Stimulated activated effector memory CD8-positive, alpha-beta T cell treated with anti-CD3 and anti-CD28 coated beads, Interleukin-12 subunit alpha, Interleukin-12 subunit beta, amount 100 ng/mL, for 72 hours (primary cell): ENCODE measurements at regions not wholly inside any gene's neighbourhood (a gene's known extent, or its start where the extent isn't known, plus 50 kb on each side); places are given as distances from the start of the nearest gene placed in this dataset.

ENCODE experiments used
- ATAC-seq: fragments of 150-1000 bp; cut with Tn5 transposase; 2 replicates; pipeline ENCODE4 v1.10.0; 2021
- DNase-seq, 2 donors: peaks; one replicate each; pipeline ENCODE4 v3.0.0; 2021 to 2022; ENCODE audit warnings: low spot score in 2 of 2
- H3K27ac Mint-ChIP-seq: one replicate; pipeline ENCODE4 v1.8.0; 2022; ENCODE audit warnings: mild to moderate bottlenecking, mixed read lengths
- H3K36me3 Mint-ChIP-seq: one replicate; pipeline ENCODE4 v1.8.0; 2022; ENCODE audit warnings: mild to moderate bottlenecking, mixed read lengths
- H3K4me1 Mint-ChIP-seq: one replicate; pipeline ENCODE4 v1.8.0; 2022; ENCODE audit warnings: mixed read lengths
- H3K4me3 Mint-ChIP-seq: one replicate; pipeline ENCODE4 v1.8.0; 2022; ENCODE audit warnings: mild to moderate bottlenecking, mixed read lengths
- H3K9me3 Mint-ChIP-seq: one replicate; pipeline ENCODE4 v1.8.0; 2022; ENCODE audit warnings: mixed read lengths

DNA sequence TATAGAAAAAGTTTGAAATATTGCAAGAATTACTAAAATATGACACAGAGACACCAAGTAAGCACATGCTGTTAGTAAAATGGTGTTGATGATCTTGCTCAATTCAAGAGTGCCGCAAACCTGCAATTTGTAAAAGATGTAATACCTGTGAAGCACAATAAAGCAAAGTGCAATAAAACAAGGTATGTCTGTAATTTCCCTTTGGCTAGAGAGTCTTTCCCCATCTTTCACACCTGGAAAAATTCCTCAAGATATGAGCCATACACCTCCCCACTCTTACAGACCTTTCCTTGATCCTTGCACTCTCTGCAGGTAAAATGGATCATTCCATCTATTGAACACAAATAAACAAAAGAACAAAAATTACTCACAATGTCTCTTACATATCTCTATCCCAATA lies 597.8 kb downstream of the EFNA5 start:
- H3K4me3 Mint-ChIP-seq: no peak overlapping the region
- H3K36me3 Mint-ChIP-seq: no peaks in the 10 kb centered on the region
- ATAC-seq: no peak
- no peak overlapping the region for H3K27ac Mint-ChIP-seq
- DNase-seq: no peak
- no peaks in the 10 kb centered on the region for H3K9me3 Mint-ChIP-seq
- no peaks in the 10 kb centered on the region for H3K4me1 Mint-ChIP-seq

GRCh38 chr5:107072440-107072839 lies 598.3 kb downstream of the EFNA5 start:
- H3K9me3 Mint-ChIP-seq: no peaks in the 10 kb centered on the region
- DNase-seq: no peak
- H3K27ac Mint-ChIP-seq: no peak overlapping the region
- ATAC-seq: no peak
- no peaks in the 10 kb centered on the region for H3K36me3 Mint-ChIP-seq
- H3K4me3 Mint-ChIP-seq: no peak overlapping the region
- H3K4me1 Mint-ChIP-seq: no peaks in the 10 kb centered on the region

- H3K36me3 Mint-ChIP-seq: no peaks in the 10 kb centered on the region
- H3K9me3 Mint-ChIP-seq: no peaks in the 10 kb centered on the region
- DNase-seq: no peak
- no peaks in the 10 kb centered on the region for H3K4me1 Mint-ChIP-seq
- H3K27ac Mint-ChIP-seq: no peak overlapping the region
- H3K4me3 Mint-ChIP-seq: no peak overlapping the region
- no peak for ATAC-seq
Measured at GRCh38 chr5:107068782-107069181, 602.0 kb downstream of the EFNA5 start.

DNA sequence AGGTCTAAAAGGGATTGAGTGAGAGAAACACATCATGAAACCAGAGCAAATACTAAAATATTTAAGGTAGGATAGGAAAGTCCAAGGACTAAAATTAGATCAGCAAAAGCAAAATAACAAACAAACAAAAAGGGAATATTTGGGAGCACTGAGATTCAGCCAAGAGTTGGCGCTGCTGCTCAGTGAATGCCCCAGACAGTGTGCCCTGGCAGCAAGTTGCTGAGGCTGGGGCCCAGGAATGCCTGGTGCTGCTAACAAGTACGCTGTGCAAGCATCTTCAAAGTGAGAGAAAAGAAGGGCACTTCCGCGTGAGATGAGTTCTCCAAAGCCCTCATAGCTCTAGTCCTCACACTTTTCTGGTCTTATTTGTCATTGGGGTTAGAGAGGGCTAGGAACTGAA lies 603.3 kb downstream of the EFNA5 start:
- Mint-ChIP-seq H3K4me3 (no peak overlapping the region), H3K36me3 (no peaks in the 10 kb centered on the region), H3K4me1 (no peaks in the 10 kb centered on the region), H3K9me3 (no peaks in the 10 kb centered on the region), H3K27ac (no peak overlapping the region)
- DNase-seq (no peak), ATAC-seq (no peak)

GRCh38 chr5:107063511-107063910 lies 607.2 kb downstream of the EFNA5 start:
- no peaks in the 10 kb centered on the region for H3K36me3 Mint-ChIP-seq
- ATAC-seq (no peak), DNase-seq (no peak)
- H3K4me1 Mint-ChIP-seq: no peaks in the 10 kb centered on the region
- H3K27ac Mint-ChIP-seq: no peak overlapping the region
- H3K4me3 Mint-ChIP-seq: no peak overlapping the region
- H3K9me3 Mint-ChIP-seq: no peaks in the 10 kb centered on the region

DNA sequence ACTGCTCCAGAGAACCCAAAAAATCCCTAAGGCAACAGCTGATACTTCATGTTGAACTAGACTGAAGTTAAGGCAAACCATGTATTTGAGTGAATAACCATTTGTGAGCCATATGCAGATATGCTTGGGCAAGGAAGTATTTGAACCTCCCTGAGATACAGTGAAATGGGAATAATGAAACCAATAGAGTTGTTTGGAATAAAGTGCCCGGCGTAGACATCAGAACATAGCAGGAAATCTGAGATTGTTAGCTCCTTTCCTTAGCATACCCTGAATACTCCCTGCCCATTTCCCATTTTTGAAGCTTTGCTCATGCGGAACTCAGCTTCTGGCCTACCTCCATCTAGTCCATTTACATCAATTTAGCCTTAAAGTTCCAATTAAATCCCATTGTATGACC lies 611.9 kb downstream of the EFNA5 start:
- no peak overlapping the region for H3K4me3 Mint-ChIP-seq
- H3K36me3 Mint-ChIP-seq: no peaks in the 10 kb centered on the region
- H3K27ac Mint-ChIP-seq: no peak overlapping the region
- no peak for ATAC-seq
- H3K4me1 Mint-ChIP-seq: no peaks in the 10 kb centered on the region
- H3K9me3 Mint-ChIP-seq: no peaks in the 10 kb centered on the region
- DNase-seq: no peak

DNA sequence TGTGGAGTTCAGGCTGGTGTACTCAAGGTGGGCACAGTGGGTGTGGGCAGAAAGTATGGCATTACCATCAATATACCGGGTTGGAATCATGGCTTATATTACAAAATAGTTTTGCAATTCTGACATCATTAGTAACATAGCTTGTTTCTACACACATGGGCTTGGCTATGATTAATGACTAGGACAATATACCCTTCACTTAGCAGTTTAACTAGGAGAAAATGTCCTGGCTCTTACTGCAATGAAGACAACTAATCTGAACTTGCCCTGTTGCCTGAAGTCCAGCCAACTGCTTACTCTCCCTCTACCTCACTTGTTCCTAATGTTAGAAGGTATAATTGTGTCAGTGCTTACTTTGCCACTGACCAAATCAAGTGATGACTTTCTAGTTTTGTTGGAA lies 612.5 kb downstream of the EFNA5 start:
- Mint-ChIP-seq H3K27ac (no peak overlapping the region), H3K4me3 (no peak overlapping the region), H3K36me3 (no peaks in the 10 kb centered on the region), H3K4me1 (no peaks in the 10 kb centered on the region), H3K9me3 (no peaks in the 10 kb centered on the region)
- no peak for ATAC-seq
- DNase-seq: no peak

DNA sequence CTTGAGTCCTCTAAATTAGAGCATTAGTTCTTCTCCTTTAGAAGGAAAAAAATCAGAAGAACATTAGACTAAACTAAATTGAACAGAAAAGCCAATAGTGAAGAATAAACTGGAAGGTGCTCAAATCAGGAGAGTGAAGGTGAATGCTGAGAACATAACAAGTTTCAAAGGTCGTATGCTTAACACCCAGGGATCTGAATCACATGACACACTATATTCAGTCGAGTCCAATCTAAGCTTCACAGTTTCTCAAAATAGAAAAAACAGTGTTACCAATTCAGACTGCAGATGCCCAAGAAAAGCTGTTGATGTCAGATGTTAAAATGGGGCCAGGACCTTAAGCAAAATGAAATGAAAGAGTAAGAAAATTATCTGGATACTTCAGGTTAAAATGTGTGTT lies 614.5 kb downstream of the EFNA5 start:
- no peak overlapping the region for H3K4me3 Mint-ChIP-seq
- DNase-seq: no peak
- H3K36me3 Mint-ChIP-seq: no peaks in the 10 kb centered on the region
- H3K9me3 Mint-ChIP-seq: no peaks in the 10 kb centered on the region
- no peaks in the 10 kb centered on the region for H3K4me1 Mint-ChIP-seq
- no peak for ATAC-seq
- no peak overlapping the region for H3K27ac Mint-ChIP-seq

GRCh38 chr5:107047048-107047447 lies 623.7 kb downstream of the EFNA5 start:
- no peak overlapping the region for H3K27ac Mint-ChIP-seq
- H3K9me3 Mint-ChIP-seq: peaks cover 2% of the 10 kb centered on the region
- H3K4me3 Mint-ChIP-seq: no peak overlapping the region
- ATAC-seq (no peak), DNase-seq (no peak)
- no peaks in the 10 kb centered on the region for H3K36me3 Mint-ChIP-seq
- no peaks in the 10 kb centered on the region for H3K4me1 Mint-ChIP-seq

DNA sequence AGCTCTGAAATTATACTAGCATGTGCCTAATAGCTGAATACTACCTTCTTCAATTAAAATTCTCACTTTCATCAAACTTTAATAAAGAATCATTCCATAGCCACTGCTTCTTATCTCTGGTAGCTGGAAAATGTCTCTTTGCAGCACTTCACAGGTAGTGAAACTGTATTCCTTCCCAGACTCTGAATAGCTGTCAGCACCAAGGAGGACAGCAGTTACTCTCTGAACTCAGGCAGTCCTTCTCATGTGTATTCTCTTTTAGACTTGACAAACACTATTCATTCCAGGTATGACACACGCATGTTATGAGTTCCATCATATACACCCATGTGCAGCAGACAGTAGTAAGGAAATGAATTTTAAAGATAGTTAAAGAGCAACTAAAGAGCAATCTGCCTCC lies 627.1 kb downstream of the EFNA5 start:
- no peak overlapping the region for H3K4me3 Mint-ChIP-seq
- no peaks in the 10 kb centered on the region for H3K36me3 Mint-ChIP-seq
- no peaks in the 10 kb centered on the region for H3K9me3 Mint-ChIP-seq
- no peaks in the 10 kb centered on the region for H3K4me1 Mint-ChIP-seq
- DNase-seq (no peak), ATAC-seq (no peak)
- H3K27ac Mint-ChIP-seq: no peak overlapping the region

DNA sequence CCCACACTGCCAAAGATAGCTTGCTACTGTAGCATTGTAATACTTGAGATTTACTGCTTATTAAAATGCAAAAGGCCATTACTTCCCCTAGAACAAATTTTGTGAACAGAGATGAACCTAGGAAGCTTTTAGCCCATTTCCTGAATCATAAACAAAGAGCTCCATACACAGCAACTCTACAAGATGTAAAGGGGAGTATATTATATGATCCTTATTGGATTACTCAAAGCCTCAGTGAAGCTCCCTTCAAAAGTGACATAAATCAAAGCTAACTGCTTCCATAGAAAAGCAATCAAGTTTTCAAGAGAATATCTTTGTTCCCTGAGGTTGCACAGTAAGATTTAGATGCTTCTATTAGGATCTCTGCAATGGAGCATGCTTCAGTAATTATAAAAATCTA lies 629.8 kb downstream of the EFNA5 start:
- Mint-ChIP-seq H3K4me3 (no peak overlapping the region), H3K4me1 (no peaks in the 10 kb centered on the region), H3K36me3 (no peaks in the 10 kb centered on the region), H3K27ac (no peak overlapping the region), H3K9me3 (peaks cover 5% of the 10 kb centered on the region)
- DNase-seq (no peak), ATAC-seq (no peak)

GRCh38 chr5:107032629-107033028 lies 638.1 kb downstream of the EFNA5 start:
- Mint-ChIP-seq H3K27ac (no peak overlapping the region), H3K4me1 (no peaks in the 10 kb centered on the region), H3K36me3 (no peaks in the 10 kb centered on the region), H3K9me3 (peaks cover 5% of the 10 kb centered on the region), H3K4me3 (no peak overlapping the region)
- ATAC-seq (no peak), DNase-seq (no peak)

- H3K36me3 Mint-ChIP-seq: no peaks in the 10 kb centered on the region
- ATAC-seq (no peak), DNase-seq (no peak)
- H3K4me1 Mint-ChIP-seq: no peaks in the 10 kb centered on the region
- peaks cover 4% of the 10 kb centered on the region for H3K9me3 Mint-ChIP-seq
- H3K27ac Mint-ChIP-seq: no peak overlapping the region
- H3K4me3 Mint-ChIP-seq: no peak overlapping the region
Measured at GRCh38 chr5:107028938-107029337, 641.8 kb downstream of the EFNA5 start.

DNA sequence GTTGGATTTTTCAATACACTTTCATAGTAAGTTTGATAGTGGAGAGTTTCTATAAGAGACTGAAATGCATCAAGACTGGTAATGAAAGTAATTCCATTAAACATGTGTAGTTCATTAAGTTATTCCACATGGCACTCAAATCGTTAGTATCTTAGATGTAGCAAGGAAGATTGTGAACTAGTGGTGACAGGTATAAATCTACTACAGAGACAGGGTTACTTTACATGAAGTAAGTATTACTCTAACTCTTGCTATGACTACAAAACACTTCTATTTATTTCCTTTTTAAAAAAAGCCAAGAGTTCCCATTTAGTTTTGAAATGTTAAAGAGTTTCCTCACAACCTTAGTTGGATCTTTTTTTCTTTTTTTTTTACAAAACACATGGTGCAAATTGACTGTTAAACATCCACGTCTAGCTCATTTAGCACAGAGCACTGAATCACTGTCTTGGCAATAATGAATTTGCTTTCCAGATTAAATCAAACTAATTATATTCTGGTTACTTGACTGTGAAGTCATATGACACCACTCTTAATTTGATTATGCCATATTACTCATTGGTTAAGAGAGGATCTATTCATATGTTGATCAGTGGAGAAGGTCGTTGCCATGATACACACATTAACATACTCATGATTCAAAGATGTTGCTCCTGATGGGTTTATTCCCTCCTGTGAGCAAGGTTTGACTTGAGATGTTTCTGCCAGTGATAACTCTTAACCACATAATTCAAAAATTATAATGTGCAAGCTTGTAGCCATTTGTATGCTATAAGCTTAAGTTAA lies 644.8 kb downstream of the EFNA5 start:
- Mint-ChIP-seq H3K9me3 (peaks cover 4% of the 10 kb centered on the region), H3K4me1 (no peaks in the 10 kb centered on the region), H3K4me3 (no peak overlapping the region), H3K27ac (no peak overlapping the region), H3K36me3 (no peaks in the 10 kb centered on the region)
- no peak for DNase-seq
- no peak for ATAC-seq

- Mint-ChIP-seq H3K9me3 (peaks cover 4% of the 10 kb centered on the region), H3K36me3 (no peaks in the 10 kb centered on the region)
- DNase-seq: no peak
Measured at GRCh38 chr5:107023732-107024131, 647.0 kb downstream of the EFNA5 start.

GRCh38 chr5:107021575-107021974 lies 649.2 kb downstream of the EFNA5 start:
- H3K9me3 Mint-ChIP-seq: no peaks in the 10 kb centered on the region
- no peak overlapping the region for H3K27ac Mint-ChIP-seq
- H3K4me1 Mint-ChIP-seq: no peaks in the 10 kb centered on the region
- H3K36me3 Mint-ChIP-seq: no peaks in the 10 kb centered on the region
- ATAC-seq: no peak
- H3K4me3 Mint-ChIP-seq: no peak overlapping the region
- DNase-seq: no peak

More at GRCh38 chr5:107023732-107024131, 647.0 kb downstream of the EFNA5 start:
- no peak overlapping the region for H3K4me3 Mint-ChIP-seq
- no peaks in the 10 kb centered on the region for H3K4me1 Mint-ChIP-seq
- no peak for ATAC-seq
- no peak overlapping the region for H3K27ac Mint-ChIP-seq

DNA sequence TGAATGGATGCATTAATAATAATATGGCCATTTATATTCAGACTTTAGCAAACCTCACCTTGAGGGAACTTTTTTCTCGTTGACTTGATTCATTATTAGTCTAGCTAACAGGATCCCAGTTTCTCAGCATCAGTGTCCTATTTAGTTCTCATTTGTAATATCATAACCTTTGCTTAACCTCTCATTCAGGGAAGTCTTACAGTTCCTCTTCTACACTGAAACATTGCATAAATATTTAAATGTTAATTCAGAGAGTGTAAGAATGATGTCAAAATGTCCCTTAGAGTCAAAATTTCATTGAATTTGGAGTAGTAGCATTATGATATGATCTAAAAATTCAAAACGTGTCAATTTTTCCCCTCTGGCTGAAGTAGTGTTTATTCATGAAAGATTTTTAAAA lies 650.1 kb downstream of the EFNA5 start:
- ATAC-seq: no peak

More for the DNA sequence above, 650.1 kb downstream of the EFNA5 start:
- DNase-seq: no peak
- H3K36me3 Mint-ChIP-seq: no peaks in the 10 kb centered on the region
- no peak overlapping the region for H3K27ac Mint-ChIP-seq
- H3K9me3 Mint-ChIP-seq: no peaks in the 10 kb centered on the region
- H3K4me1 Mint-ChIP-seq: no peaks in the 10 kb centered on the region
- H3K4me3 Mint-ChIP-seq: no peak overlapping the region
